ENCODE measurements at regions not wholly inside any gene's neighbourhood (a gene's known extent, or its start where the extent isn't known, plus 50 kb on each side); places are given as distances from the start of the nearest gene placed in this dataset.
"Not testable (repeated sequence)": the region's sequence is repeated elsewhere in the genome, so short reads cannot be mapped to it uniquely, and the experiment has no call there.

DNA sequence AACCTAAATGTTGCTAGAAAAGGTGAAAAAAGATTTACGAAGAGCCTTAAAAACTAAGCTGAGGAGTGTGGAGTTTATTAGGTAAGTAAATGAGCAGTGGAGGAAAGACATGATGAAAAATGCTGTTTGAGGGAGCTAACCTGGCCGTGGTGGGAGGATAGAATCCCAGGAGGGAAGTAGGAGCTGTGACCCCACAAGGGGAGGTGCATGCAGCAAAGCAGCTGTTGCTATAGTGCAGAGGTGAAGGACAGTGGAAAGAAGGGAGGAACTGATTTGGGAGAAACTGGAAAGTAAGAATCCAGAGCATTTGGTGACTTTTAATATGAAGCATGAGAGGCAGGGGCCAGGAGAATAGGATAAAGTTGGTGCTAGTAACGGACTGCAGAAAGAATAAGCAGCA lies 271.7 kb upstream of the ADGRL2 start:
- no peaks in the 10 kb centered on the region for H3K9me3 Mint-ChIP-seq
- intact Hi-C loops (cut with micrococcal nuclease), result no loop called here
- no peaks in the 10 kb centered on the region for H3K36me3 Mint-ChIP-seq (ENCODE audit: low read depth)
- no peak overlapping the region for H3K27ac Mint-ChIP-seq
- no peak for DNase-seq (ENCODE audit: low spot score)
- H3K4me3 Mint-ChIP-seq (ENCODE audit: low read depth), result no peak overlapping the region
- H3K27me3 Mint-ChIP-seq (ENCODE audit: low read depth), result no peaks in the 10 kb centered on the region
- H3K4me1 Mint-ChIP-seq (ENCODE audit: low read depth), result no peaks in the 10 kb centered on the region

DNA sequence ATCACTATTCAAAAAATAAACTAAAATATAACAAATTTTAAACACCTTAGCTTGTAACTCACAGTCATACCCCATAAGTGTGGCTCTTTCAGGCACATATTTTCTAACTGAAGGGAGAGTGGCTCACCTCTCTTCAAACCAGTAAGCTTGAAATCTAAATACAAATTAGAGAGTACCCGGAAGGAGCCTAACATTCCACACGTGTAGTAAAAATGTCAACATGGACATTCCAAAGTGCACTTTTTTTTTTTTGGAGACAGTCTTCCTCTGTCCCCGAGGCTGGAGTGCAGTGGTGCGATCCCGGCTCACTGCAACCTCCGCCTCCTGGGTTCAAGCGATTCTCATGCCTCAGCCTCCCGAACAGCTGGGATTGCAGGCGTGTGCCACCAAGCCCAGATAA lies 275.6 kb upstream of the ADGRL2 start:
- Mint-ChIP-seq H3K27ac (no peak overlapping the region), H3K36me3 (ENCODE audit: low read depth) (no peaks in the 10 kb centered on the region), H3K27me3 (ENCODE audit: low read depth) (no peaks in the 10 kb centered on the region), H3K9me3 (no peaks in the 10 kb centered on the region), H3K4me3 (ENCODE audit: low read depth) (no peak overlapping the region), H3K4me1 (ENCODE audit: low read depth) (no peaks in the 10 kb centered on the region)
- no peak for DNase-seq (ENCODE audit: low spot score)
- intact Hi-C loops (cut with micrococcal nuclease), result no loop called here

DNA sequence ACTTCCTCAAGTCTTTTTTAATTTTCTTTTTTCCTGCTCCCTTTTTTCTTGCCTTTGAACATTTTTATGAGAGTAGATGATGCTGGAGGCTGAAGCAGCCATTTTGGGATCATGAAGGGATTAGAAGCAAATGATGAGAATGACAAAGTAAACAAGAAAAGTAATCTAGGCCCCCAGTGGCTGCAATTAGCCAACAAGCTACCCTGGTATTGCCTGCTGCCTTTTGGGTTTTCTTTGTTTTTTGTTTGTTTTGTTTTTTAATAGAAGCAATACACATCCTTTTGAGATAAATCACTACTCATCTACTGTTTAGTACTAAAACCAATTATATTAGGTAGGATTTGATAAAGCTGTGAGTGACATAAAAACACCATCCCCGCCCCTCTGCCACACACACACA lies 280.7 kb upstream of the ADGRL2 start:
- no peak overlapping the region for H3K27ac Mint-ChIP-seq
- H3K4me3 Mint-ChIP-seq (ENCODE audit: low read depth), result no peak overlapping the region
- intact Hi-C loops (cut with micrococcal nuclease), result no loop called here
- H3K9me3 Mint-ChIP-seq, result no peaks in the 10 kb centered on the region
- no peaks in the 10 kb centered on the region for H3K36me3 Mint-ChIP-seq (ENCODE audit: low read depth)
- H3K4me1 Mint-ChIP-seq (ENCODE audit: low read depth), result no peaks in the 10 kb centered on the region
- no peaks in the 10 kb centered on the region for H3K27me3 Mint-ChIP-seq (ENCODE audit: low read depth)
- DNase-seq (ENCODE audit: low spot score), result no peak

DNA sequence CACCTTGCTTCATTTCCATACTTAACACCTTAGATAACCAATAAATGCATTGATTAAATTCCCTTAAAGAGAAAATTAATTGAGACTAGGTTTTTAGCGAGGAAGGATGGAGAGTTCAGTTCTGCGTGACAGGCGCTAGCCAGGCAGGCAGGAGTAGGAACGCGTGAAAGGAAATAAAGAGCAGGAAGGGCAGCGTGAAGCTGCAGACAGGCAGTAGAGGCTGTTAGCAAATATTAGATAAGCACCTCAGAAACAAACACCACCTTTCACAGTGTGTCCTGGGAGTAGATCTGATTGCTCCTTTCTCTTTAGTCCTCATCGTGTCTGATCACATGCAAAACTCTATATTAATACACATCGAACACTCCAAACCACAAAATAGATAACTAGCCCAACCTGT lies 282.7 kb upstream of the ADGRL2 start:
- Mint-ChIP-seq H3K27ac (no peak overlapping the region), H3K4me1 (ENCODE audit: low read depth) (no peaks in the 10 kb centered on the region), H3K36me3 (ENCODE audit: low read depth) (no peaks in the 10 kb centered on the region), H3K9me3 (no peaks in the 10 kb centered on the region), H3K27me3 (ENCODE audit: low read depth) (no peaks in the 10 kb centered on the region), H3K4me3 (ENCODE audit: low read depth) (no peak overlapping the region)
- intact Hi-C loops (cut with micrococcal nuclease), result no loop called here
- DNase-seq (ENCODE audit: low spot score), result no peak

DNA sequence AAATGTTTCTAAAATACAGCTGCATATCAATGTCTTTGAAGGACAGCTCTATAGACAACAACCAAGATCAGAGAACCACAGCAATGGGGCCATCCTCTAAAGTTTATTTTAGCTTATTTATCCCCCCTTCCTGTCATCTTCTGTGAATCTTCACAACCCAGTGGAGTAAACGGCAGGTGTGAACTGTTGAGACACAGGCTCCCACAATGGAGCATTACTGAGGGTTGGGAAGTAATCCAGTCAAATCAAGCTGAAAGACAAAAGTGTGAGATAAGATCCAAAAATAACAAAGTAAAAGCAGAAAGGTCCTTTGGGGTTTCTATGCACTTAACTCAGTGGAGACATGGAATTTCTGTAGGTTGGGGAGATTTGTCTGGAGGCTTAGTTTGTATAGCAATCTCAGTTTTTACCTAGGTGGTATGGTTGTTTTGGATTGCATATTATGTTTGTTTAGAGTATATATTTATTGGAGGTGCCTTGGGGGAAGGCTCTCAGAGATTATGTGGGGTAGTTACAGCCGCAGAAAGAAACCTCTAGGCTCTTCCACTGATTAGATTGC lies 286.9 kb upstream of the ADGRL2 start:
- H3K27me3 Mint-ChIP-seq (ENCODE audit: low read depth), result no peaks in the 10 kb centered on the region
- intact Hi-C loops (cut with micrococcal nuclease), result no loop called here
- H3K27ac Mint-ChIP-seq, result no peak overlapping the region
- no peaks in the 10 kb centered on the region for H3K4me1 Mint-ChIP-seq (ENCODE audit: low read depth)
- H3K4me3 Mint-ChIP-seq (ENCODE audit: low read depth), result no peak overlapping the region
- H3K36me3 Mint-ChIP-seq (ENCODE audit: low read depth), result no peaks in the 10 kb centered on the region
- no peak for DNase-seq (ENCODE audit: low spot score)
- H3K9me3 Mint-ChIP-seq, result no peaks in the 10 kb centered on the region

DNA sequence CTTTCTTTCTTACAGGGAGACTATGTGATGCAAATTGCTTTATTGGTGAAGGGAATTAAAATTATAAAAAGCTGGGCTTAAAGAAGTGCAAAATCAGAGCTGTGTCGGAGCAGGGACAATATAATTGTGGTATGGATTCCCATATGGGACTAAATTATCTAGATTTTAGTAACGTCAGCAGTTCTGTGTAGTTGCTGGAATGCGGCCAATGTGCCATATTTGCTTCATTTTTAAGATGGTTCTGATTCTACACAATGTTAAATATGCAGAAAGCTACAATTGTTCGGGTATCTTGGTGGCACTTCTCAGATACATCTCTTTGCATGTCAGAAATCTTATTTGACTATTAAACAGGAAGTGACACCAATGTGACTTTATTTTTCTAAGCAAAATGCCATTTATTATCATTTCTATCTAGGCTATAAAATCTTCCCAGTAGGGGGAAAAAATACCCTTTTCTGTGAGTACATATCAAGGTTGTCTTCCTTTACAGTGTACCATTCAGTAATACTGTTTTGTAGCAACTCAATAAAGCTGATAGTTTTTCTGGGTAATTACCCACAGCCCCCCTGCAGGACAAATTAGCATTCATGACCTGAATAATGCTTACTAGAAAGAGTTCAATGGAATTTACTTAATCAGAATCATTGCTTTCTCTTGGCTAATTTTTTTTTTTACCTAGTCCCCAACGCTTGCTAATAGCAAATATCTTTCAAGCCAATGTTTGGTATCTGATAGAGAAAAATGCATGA lies 288.3 kb upstream of the ADGRL2 start:
- Mint-ChIP-seq H3K4me3 (ENCODE audit: low read depth) (no peak overlapping the region), H3K4me1 (ENCODE audit: low read depth) (no peaks in the 10 kb centered on the region), H3K27ac (no peak overlapping the region), H3K27me3 (ENCODE audit: low read depth) (no peaks in the 10 kb centered on the region), H3K36me3 (ENCODE audit: low read depth) (no peaks in the 10 kb centered on the region), H3K9me3 (no peaks in the 10 kb centered on the region)
- intact Hi-C loops (cut with micrococcal nuclease), result no loop called here
- no peak for DNase-seq (ENCODE audit: low spot score)

DNA sequence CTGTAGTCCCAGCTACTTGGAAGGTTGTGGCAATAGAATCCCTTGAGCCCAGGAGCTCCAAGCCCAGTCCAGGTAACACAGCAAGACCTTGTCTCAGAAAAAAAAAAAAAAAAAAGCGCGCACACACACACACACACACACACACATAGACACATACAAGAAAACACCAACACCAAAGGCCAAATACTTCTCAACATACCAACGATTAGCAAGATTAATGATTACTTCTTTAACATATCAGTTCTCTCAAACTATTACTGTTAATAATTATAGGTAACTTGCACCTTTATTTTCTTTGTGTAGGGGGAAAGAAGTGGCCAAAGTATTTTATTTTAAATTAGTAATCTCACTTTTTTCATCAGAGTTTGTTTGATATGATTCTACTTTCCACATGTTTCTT lies 289.5 kb upstream of the ADGRL2 start:
- H3K27ac Mint-ChIP-seq, result no peak overlapping the region
- no peaks in the 10 kb centered on the region for H3K27me3 Mint-ChIP-seq (ENCODE audit: low read depth)
- H3K36me3 Mint-ChIP-seq (ENCODE audit: low read depth), result no peaks in the 10 kb centered on the region
- no peaks in the 10 kb centered on the region for H3K9me3 Mint-ChIP-seq
- intact Hi-C loops (cut with micrococcal nuclease), result no loop called here
- DNase-seq (ENCODE audit: low spot score), result no peak
- H3K4me1 Mint-ChIP-seq (ENCODE audit: low read depth), result no peaks in the 10 kb centered on the region
- H3K4me3 Mint-ChIP-seq (ENCODE audit: low read depth), result no peak overlapping the region

DNA sequence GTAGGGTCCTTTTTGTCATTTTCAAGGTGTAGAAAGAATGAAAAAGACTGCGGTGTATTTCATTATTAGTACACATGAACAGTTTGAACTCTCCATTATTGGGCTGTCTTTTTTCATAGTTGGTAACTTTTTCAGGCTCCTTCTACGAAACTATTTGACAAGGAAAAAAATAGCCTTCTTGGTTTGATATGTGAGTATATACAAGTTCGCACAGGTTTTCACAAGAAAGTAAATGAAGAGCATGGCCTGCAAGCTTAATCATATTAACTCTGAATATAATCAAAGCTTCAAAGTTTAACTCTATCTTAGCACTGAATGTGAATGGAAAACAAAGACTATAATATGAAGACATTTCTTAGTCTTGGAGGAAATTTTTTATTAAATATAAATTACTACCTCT lies 290.0 kb upstream of the ADGRL2 start:
- Mint-ChIP-seq H3K27me3 (ENCODE audit: low read depth) (no peaks in the 10 kb centered on the region), H3K27ac (no peak overlapping the region), H3K4me1 (ENCODE audit: low read depth) (no peaks in the 10 kb centered on the region), H3K36me3 (ENCODE audit: low read depth) (no peaks in the 10 kb centered on the region), H3K9me3 (no peaks in the 10 kb centered on the region), H3K4me3 (ENCODE audit: low read depth) (no peak overlapping the region)
- intact Hi-C loops (cut with micrococcal nuclease), result no loop called here
- DNase-seq (ENCODE audit: low spot score), result no peak

DNA sequence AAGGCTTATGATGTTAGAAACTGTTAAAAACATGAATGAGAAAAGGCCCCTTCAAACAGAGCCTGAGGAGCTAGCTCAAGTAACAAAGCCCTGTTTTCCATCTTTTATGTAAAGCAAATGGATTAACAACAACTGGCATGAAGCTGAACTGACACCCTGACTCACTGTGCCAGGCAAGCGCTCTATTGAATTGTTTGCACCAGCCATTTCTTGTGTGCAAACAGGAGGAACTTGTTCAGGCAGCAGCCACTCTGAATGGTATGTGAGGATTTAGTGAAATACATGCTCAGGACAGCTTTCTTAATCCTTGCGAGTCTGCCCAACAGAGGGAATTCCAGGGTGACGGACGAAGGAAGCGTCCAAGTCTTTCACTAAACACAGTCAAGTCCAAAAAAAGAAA lies 291.1 kb upstream of the ADGRL2 start:
- intact Hi-C loops (cut with micrococcal nuclease), result no loop called here
- Mint-ChIP-seq H3K27ac (no peak overlapping the region), H3K27me3 (ENCODE audit: low read depth) (no peaks in the 10 kb centered on the region), H3K4me3 (ENCODE audit: low read depth) (no peak overlapping the region), H3K4me1 (ENCODE audit: low read depth) (no peaks in the 10 kb centered on the region), H3K9me3 (no peaks in the 10 kb centered on the region), H3K36me3 (ENCODE audit: low read depth) (no peaks in the 10 kb centered on the region)
- no peak for DNase-seq (ENCODE audit: low spot score)

DNA sequence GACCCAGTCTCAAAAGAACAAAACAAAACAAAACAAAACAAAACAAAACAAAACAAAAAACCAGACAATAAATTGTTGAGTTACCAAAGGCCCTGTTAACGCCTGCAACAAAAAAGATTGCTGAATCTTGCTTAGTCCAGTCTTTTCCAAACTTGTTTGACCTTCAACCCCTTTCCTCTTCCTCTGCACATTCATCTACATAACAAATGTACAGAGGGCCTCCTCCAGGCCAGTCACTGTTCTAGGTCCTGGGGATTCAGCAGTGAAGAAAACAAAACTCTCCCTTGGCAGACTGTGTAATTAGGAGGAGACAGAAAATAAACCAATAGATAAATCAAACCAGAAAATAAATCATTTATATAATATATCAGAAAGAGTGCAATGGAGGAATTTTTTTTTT lies 294.0 kb upstream of the ADGRL2 start:
- DNase-seq (ENCODE audit: low spot score), result no peak

DNA sequence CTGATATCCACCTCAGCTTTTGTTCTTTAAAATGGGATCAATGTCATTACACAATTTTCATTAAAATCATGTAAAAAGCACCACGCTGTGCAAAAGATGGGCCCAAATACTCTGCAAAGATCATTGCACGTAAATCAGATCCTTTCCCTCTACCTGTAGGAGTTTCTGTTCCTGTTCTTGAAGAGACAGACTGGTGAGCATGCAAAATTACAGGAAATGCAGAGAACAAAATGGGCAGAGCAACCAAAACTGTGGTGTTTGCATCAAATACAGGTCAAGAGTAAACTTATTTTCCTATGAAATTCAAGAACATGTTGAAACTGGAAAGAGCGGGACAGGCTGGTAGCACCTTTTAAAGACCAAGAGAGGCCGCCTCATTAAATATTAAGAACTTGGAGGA lies 294.9 kb upstream of the ADGRL2 start:
- Mint-ChIP-seq H3K4me1 (ENCODE audit: low read depth) (no peaks in the 10 kb centered on the region), H3K9me3 (no peaks in the 10 kb centered on the region), H3K27me3 (ENCODE audit: low read depth) (no peaks in the 10 kb centered on the region), H3K36me3 (ENCODE audit: low read depth) (no peaks in the 10 kb centered on the region), H3K27ac (no peak overlapping the region), H3K4me3 (ENCODE audit: low read depth) (no peak overlapping the region)
- intact Hi-C loops (cut with micrococcal nuclease), result no loop called here
- DNase-seq (ENCODE audit: low spot score), result no peak

More for the DNA sequence above, 294.0 kb upstream of the ADGRL2 start:
- no peak overlapping the region for H3K27ac Mint-ChIP-seq
- no peaks in the 10 kb centered on the region for H3K4me1 Mint-ChIP-seq (ENCODE audit: low read depth)
- no peak overlapping the region for H3K4me3 Mint-ChIP-seq (ENCODE audit: low read depth)
- H3K9me3 Mint-ChIP-seq, result no peaks in the 10 kb centered on the region
- H3K27me3 Mint-ChIP-seq (ENCODE audit: low read depth), result no peaks in the 10 kb centered on the region
- no peaks in the 10 kb centered on the region for H3K36me3 Mint-ChIP-seq (ENCODE audit: low read depth)
- intact Hi-C loops (cut with micrococcal nuclease), result no loop called here

DNA sequence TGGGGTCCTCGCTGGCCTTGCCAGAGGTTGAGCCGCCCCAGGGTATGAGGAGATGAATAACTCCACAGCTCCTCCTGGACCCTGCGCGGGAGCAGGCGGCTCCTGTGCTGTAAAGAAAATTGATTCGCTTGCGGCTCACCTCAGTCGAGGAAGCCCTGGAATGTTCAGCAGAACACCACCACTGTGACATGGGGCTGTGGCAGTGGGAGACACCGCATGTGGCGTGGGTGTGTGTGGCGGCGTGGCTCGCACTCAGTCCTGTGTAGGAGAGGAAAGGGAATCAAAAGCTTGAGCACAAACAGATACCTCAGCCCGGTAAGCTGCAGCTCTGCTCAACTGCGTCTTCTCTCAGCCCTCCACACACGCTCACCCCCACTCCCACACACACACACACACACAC lies 295.9 kb upstream of the ADGRL2 start:
- H3K4me1 Mint-ChIP-seq (ENCODE audit: low read depth); H3K4me3 Mint-ChIP-seq (ENCODE audit: low read depth); intact Hi-C loops (cut with micrococcal nuclease); DNase-seq (ENCODE audit: low spot score); H3K9me3 Mint-ChIP-seq; H3K27me3 Mint-ChIP-seq (ENCODE audit: low read depth); H3K27ac Mint-ChIP-seq; H3K36me3 Mint-ChIP-seq (ENCODE audit: low read depth): not testable (repeated sequence)

DNA sequence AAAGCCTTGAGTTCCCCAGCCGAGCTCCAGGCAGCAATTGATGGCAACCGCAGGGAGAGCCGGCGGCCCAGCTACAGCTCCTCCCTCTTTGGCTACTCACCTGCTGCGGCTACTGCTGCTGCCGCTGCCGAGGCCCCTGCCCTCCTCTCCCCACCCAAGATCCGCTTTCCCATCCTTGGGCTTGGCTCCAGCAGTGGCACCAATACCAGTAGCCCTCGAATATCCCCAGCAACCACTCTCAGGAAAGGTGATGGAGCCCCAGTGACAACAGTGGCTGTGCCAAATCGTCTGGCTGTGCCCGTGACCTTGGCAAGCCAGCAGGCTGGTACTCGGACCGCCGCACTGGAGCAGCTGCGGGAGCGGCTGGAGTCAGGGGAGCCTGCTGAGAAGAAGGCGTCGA lies 298.0 kb upstream of the ADGRL2 start:
- H3K36me3 Mint-ChIP-seq (ENCODE audit: low read depth); intact Hi-C loops (cut with micrococcal nuclease); DNase-seq (ENCODE audit: low spot score); H3K9me3 Mint-ChIP-seq; H3K4me1 Mint-ChIP-seq (ENCODE audit: low read depth); H3K4me3 Mint-ChIP-seq (ENCODE audit: low read depth); H3K27ac Mint-ChIP-seq; H3K27me3 Mint-ChIP-seq (ENCODE audit: low read depth): not testable (repeated sequence)

DNA sequence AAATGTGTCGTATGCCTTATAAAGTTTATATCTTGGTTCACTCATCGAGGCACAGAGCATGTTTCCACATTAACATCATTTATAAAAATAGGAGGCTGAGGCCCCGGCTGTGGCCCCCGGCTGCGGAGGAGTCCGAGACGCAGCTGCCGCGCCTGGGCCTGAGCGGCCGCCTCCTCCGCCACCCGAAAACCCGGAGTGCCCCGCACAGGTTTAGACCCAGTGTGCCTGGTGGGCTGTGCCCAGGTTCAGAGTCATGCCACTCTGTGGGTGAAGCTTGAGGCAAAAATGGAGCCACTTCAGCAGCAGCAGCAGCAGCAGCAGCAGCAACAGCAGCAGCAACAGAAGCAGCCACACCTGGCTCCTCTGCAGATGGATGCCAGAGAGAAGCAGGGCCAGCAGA lies 299.2 kb upstream of the ADGRL2 start:
- DNase-seq (ENCODE audit: low spot score); H3K36me3 Mint-ChIP-seq (ENCODE audit: low read depth); H3K27me3 Mint-ChIP-seq (ENCODE audit: low read depth); intact Hi-C loops (cut with micrococcal nuclease); H3K27ac Mint-ChIP-seq; H3K4me3 Mint-ChIP-seq (ENCODE audit: low read depth); H3K9me3 Mint-ChIP-seq; H3K4me1 Mint-ChIP-seq (ENCODE audit: low read depth): not testable (repeated sequence)

Measured in activated T-helper 2 cell treated with anti-CD3 and anti-CD28 coated beads, Interferon-gamma antibody, Interleukin-2, Interleukin-4, amounts not matched to agents 10 μg/mL and 5 μg/mL and 100 μg/mL, durations not matched to agents 14 hours and 24 hours and 36 hours (primary cell).